Activated CD4-positive, alpha-beta T cell treated with anti-CD3 and anti-CD28 coated beads, Interleukin-2, amount 50 U/mL, for 16 hours (primary cell): ENCODE measurements at regions not wholly inside any gene's neighbourhood (a gene's known extent, or its start where the extent isn't known, plus 50 kb on each side); places are given as distances from the start of the nearest gene placed in this dataset.
"Not testable (repeated sequence)": the region's sequence is repeated elsewhere in the genome, so short reads cannot be mapped to it uniquely, and the experiment has no call there.

Source experiments
- DNase-seq: peaks from one replicate; pipeline ENCODE4 v3.0.0-alpha.2; 2020

GRCh38 chr2:87075054-87075790 lies 53.6 kb upstream of the PLGLB1 start:
- DNase-seq: peak; percentile 24

- DNase-seq: peak; percentile 46
These were observed 54.2 kb upstream of the PLGLB1 start for GRCh38 chr2:87075791-87076252.

- DNase-seq: peak; percentile 94
These were observed 54.8 kb upstream of the PLGLB1 start for GRCh38 chr2:87076253-87077123.

GRCh38 chr2:87077124-87077446 lies 55.4 kb upstream of the PLGLB1 start:
- not testable (repeated sequence) for DNase-seq

- DNase-seq: not testable (repeated sequence)
These were observed 60.1 kb upstream of the PLGLB1 start for GRCh38 chr2:87081727-87082126.

GRCh38 chr2:87088079-87088478 lies 66.4 kb upstream of the PLGLB1 start:
- DNase-seq: not testable (repeated sequence)

GRCh38 chr2:87089401-87089800 lies 67.8 kb upstream of the PLGLB1 start:
- not testable (repeated sequence) for DNase-seq

- not testable (repeated sequence) for DNase-seq
These were observed 71.6 kb upstream of the PLGLB1 start for GRCh38 chr2:87093252-87093651.

- DNase-seq: not testable (repeated sequence)
These were observed 72.4 kb upstream of the PLGLB1 start for GRCh38 chr2:87093937-87094529.

- DNase-seq: not testable (repeated sequence)
These were observed 74.2 kb upstream of the PLGLB1 start for GRCh38 chr2:87095804-87096203.

GRCh38 chr2:87128761-87129553 lies 107.3 kb upstream of the PLGLB1 start:
- DNase-seq: peak; percentile 67

GRCh38 chr2:87132577-87132976 lies 110.9 kb upstream of the PLGLB1 start:
- DNase-seq: not testable (repeated sequence)

- not testable (repeated sequence) for DNase-seq
These were observed 130.3 kb upstream of the PLGLB1 start for GRCh38 chr2:87151835-87152493.

GRCh38 chr2:87174454-87174853 lies 152.8 kb upstream of the PLGLB1 start:
- DNase-seq: not testable (repeated sequence)

GRCh38 chr2:87183373-87183772 lies 161.7 kb upstream of the PLGLB1 start:
- DNase-seq: not testable (repeated sequence)

- DNase-seq: not testable (repeated sequence)
These were observed 162.6 kb upstream of the PLGLB1 start for GRCh38 chr2:87184260-87184659.

GRCh38 chr2:87189214-87189613 lies 167.6 kb upstream of the PLGLB1 start:
- not testable (repeated sequence) for DNase-seq

GRCh38 chr2:87193336-87193735 lies 171.7 kb upstream of the PLGLB1 start:
- DNase-seq: not testable (repeated sequence)

GRCh38 chr2:87194254-87194999 lies 172.8 kb upstream of the PLGLB1 start:
- DNase-seq: not testable (repeated sequence)

- DNase-seq: not testable (repeated sequence)
These were observed 175.2 kb upstream of the PLGLB1 start for GRCh38 chr2:87196720-87197388.

GRCh38 chr2:87198422-87198821 lies 176.8 kb upstream of the PLGLB1 start:
- not testable (repeated sequence) for DNase-seq
